ENCODE measurements at regions not wholly inside any gene's neighbourhood (a gene's known extent, or its start where the extent isn't known, plus 50 kb on each side); places are given as distances from the start of the nearest gene placed in this dataset.

DNA sequence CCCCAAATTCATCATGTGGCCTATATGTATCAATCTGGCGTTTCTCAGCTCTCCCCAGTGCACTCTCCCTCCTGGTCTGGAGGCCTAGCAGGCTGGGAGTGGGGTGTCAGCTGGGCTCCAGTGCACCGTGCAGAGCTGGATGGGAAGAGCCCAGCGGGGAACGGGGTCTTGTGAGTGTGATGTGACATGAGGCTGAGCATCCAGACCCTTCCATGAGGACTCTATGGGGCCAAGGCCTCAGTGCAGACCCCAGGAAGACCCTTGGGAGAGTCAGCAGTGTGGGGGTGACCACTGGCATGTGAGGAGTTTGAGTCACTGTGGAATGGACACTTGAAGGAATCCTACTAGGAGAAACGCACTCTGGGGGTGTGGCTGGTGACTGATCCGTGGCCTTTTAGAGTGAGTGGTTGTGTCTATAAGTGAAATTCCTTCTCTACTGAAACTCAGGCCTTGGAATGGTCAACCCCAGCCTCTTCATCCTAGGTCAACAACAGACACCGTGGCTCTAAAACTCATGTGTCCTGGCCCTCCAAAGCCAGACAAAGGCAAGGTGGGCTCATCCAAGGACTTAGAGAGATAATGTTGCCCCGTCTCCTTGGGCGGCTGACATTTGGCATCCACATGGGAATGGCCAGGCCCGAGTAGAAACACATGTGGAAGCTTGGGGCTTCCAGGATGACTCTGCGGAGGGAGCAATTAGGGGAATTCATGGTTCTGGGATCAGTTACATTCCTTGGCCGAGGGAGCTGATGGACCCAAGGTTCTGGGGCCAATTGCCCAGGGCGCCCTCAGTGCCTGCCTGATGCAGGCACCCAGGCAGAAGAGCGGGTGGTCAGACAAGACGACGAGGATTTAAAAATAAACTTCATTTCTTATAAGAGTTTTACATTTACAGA lies 156.0 kb upstream of the TWIST2 start:
- no peaks in the 10 kb centered on the region for H3K9me3 ChIP-seq
- H3K27me3 ChIP-seq, result no peaks in the 10 kb centered on the region
- no peak overlapping the region for H3K4me3 ChIP-seq
- DNase-seq, result no peak
- H3K36me3 ChIP-seq, result no peaks in the 10 kb centered on the region

- no peaks in the 10 kb centered on the region for H3K9me3 ChIP-seq
- no peak for DNase-seq
- no peaks in the 10 kb centered on the region for H3K27me3 ChIP-seq
- no peak overlapping the region for H3K4me3 ChIP-seq
- no peaks in the 10 kb centered on the region for H3K36me3 ChIP-seq
Observed at GRCh38 chr2:238692562-238692961, 155.3 kb upstream of the TWIST2 start.

- Histone ChIP-seq H3K27me3 (no peaks in the 10 kb centered on the region), H3K9me3 (no peaks in the 10 kb centered on the region), H3K4me3 (no peak overlapping the region), H3K36me3 (no peaks in the 10 kb centered on the region)
- no peak for DNase-seq
Observed at GRCh38 chr2:238693337-238694093, 154.4 kb upstream of the TWIST2 start.

- H3K4me3 ChIP-seq, result no peak overlapping the region
- H3K36me3 ChIP-seq, result no peaks in the 10 kb centered on the region
- H3K9me3 ChIP-seq, result no peaks in the 10 kb centered on the region
- H3K27me3 ChIP-seq, result no peaks in the 10 kb centered on the region
- DNase-seq, result no peak
Observed at GRCh38 chr2:238694136-238694755, 153.6 kb upstream of the TWIST2 start.

DNA sequence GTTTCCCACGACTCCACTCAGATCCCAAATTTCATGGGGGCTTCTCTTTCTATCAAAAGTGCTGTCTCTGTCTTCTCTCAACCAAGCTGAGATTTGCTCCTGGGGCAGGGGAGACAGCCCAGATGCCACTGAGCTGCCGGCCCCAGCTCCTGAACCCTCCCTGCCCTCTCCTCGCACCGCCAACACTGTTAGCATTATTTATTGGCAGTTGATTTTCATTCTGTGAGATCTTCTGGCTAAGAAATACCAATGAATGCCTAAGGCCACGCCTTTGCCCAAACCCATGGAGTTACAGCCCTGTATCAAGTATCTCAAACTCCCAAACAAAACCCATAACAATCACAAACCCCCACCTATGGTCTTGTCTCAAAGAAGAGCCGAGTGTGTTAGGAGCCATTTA lies 153.0 kb upstream of the TWIST2 start:
- no peak for DNase-seq
- Histone ChIP-seq H3K9me3 (no peaks in the 10 kb centered on the region), H3K36me3 (no peaks in the 10 kb centered on the region), H3K27me3 (no peaks in the 10 kb centered on the region), H3K4me3 (no peak overlapping the region)

- Histone ChIP-seq H3K36me3 (no peaks in the 10 kb centered on the region), H3K4me3 (no peak overlapping the region)
Observed at GRCh38 chr2:238695538-238695937, 152.3 kb upstream of the TWIST2 start.

DNA sequence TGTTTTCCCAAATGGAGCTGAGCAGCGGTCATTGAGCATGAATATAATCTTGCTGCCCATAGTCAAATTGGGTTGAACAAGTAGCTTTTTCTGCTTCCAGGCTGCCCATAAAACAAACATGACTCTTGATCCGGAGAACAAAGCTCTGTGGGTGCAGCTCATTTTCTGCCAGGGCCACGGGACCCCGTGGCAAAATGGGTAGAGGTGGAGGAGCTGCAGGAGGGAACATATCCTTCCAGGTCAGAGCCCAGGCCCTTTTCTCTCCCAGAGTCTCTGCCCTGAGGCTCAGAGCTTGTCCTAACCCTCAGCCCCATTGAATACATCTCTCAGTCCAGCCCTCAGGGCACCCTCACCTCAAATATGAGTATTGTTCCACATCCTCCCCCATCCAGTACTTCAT lies 151.6 kb upstream of the TWIST2 start:
- no peaks in the 10 kb centered on the region for H3K36me3 ChIP-seq
- no peak overlapping the region for H3K4me3 ChIP-seq
- H3K27me3 ChIP-seq, result no peaks in the 10 kb centered on the region
- no peak for DNase-seq
- H3K9me3 ChIP-seq, result no peaks in the 10 kb centered on the region

More at GRCh38 chr2:238695538-238695937, 152.3 kb upstream of the TWIST2 start:
- Histone ChIP-seq H3K27me3 (no peaks in the 10 kb centered on the region), H3K9me3 (no peaks in the 10 kb centered on the region)
- no peak for DNase-seq

DNA sequence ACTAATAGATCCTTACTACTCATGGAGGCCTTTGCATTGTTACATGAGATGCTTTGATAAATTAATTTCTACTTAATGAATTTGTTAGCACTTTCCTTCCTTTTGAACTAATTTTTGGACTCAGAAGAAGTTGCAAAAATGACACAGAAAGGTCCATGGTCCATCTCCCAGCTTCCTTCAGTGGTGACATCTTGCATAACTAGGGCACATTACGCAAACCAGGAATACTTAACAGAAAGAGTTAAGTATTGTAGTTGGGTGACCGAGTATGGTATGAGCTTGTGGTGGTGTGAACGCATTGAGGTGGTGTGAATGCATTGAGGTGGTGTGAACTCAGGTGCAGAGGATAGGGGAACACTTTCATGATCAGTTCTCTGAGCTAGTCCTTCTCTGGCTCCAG lies 151.1 kb upstream of the TWIST2 start:
- DNase-seq, result no peak
- Histone ChIP-seq H3K36me3 (no peaks in the 10 kb centered on the region), H3K4me3 (no peak overlapping the region), H3K9me3 (no peaks in the 10 kb centered on the region), H3K27me3 (no peaks in the 10 kb centered on the region)

DNA sequence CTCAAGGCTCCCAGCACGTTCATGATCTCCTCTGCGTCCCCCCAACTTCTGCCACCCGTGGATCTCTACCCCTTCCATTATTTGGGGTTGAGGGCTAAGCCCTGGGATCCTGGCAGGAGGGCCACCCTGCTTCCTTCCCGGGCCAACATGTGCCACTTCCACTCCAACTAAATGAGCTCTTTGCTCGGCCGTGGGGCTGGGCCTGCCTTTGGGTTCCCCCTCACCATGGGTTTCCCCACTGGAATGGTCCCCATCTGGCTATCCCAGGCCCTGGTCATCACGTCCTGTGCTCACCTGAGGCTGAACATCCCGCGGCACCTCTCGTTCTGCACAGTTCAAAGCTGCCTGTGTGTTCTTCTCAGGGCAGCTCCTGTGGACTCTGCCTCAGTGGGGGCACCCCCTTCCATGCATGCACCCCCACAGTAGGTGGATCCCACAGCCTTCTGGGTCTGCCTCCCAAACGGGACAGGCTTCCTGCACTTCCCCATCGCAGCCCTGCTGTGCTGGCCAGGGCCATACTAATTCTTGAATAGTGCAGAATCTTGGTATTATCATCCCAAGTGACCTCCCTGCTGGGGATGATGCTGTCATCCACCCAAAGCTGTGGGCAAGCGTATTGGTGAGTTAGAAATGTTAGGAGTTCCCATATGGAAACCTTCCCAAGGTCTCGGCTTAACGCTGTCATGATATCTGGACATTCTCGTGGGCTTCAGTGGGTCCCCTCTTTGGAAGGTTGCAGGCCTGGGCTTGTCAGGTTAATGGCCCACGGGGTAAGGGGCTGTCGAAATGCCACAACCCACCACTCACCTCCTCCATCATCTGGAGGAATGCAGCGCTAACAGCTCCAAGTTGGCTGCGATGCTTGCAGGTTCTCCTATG lies 150.5 kb upstream of the TWIST2 start:
- H3K9me3 ChIP-seq, result no peaks in the 10 kb centered on the region
- DNase-seq, result no peak
- no peaks in the 10 kb centered on the region for H3K27me3 ChIP-seq
- no peaks in the 10 kb centered on the region for H3K36me3 ChIP-seq
- no peak overlapping the region for H3K4me3 ChIP-seq

GRCh38 chr2:238698072-238698352 lies 149.9 kb upstream of the TWIST2 start:
- Histone ChIP-seq H3K4me3 (no peak overlapping the region), H3K9me3 (no peaks in the 10 kb centered on the region)

DNA sequence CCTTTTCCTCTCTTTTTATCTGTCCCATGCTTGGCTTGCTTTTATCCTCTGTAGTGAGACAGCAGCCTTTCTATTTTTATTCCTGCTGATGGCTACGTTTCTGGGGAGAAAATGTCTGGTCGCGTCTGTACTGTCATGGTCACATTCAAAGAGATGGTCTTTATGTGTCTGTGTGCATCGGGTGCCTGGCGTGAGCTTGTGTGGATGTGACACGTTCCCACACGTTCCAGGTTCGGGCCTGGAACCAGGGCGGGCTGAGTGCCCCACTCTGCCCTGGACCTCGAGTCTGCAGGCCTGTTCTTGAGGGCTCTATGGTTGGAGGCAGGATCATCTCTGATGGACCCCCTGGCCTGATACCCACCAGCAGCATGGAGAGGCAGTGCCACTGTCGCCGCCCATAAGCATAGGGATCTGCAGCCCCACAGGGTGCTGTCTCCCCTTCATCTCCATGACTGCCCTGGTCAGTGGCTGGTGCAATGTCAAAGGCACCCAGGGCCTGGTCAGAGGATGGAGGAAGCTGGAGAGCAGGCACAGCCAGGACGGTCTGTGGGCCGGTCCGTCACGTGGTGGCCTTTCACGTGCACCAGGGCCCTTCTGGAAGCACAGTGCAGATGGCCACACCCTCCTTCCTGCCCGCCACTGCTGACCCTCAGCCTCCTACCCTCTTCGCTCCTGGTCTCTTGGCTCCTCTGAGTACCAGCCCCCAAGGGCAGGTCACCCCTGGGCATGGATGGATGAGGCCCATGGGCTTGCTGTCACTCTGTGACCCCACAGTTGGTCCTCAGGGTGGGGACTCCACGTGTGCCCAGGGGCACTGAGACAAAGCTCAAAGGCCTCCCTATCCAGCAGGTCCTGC lies 149.2 kb upstream of the TWIST2 start:
- Histone ChIP-seq H3K36me3 (no peaks in the 10 kb centered on the region), H3K27me3 (no peaks in the 10 kb centered on the region), H3K9me3 (no peaks in the 10 kb centered on the region), H3K4me3 (no peak overlapping the region)
- DNase-seq, result no peak

More at GRCh38 chr2:238698072-238698352, 149.9 kb upstream of the TWIST2 start:
- Histone ChIP-seq H3K27me3 (no peaks in the 10 kb centered on the region), H3K36me3 (no peaks in the 10 kb centered on the region)
- DNase-seq, result no peak

DNA sequence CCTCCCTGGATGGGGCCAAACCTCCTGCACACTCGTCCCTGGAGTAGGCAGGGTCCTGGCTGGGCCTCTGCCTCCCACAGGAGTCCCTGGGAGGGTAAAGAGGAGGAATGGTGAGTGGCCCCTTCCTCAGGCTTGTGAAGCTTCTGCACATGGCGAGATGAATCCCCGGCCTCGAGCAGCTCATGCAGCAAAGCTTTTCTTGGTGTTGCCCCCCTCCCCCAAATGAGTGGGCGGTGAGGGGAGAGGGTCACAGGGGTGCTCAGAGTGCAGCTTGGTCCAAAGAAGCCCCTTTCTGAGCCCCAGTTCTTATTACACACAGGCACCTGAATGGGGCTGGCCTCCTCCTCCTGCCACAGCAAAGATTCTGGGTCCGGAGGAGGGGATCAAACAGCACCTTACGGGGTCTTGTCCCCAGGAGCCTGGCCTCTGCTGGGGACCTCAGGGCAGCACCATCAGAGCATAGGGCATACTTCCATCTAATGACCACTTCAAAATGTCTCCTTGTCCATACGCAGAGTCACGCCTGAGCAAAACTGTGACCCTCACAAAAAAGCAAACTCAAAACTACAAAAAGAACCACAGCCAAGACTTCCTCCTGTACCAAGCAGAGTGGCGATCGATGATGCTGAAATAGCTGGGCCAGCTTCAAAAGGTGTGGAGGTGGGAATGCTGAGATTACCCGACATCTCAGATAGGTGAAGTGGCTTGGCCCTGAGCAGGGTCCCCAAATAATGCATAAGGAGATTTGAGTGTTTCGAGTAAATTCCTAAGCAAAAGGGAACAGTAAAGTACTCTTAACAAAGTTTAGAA lies 148.4 kb upstream of the TWIST2 start:
- no peak overlapping the region for H3K4me3 ChIP-seq
- DNase-seq, result no peak
- no peaks in the 10 kb centered on the region for H3K27me3 ChIP-seq
- H3K36me3 ChIP-seq, result no peaks in the 10 kb centered on the region
- H3K9me3 ChIP-seq, result no peaks in the 10 kb centered on the region

DNA sequence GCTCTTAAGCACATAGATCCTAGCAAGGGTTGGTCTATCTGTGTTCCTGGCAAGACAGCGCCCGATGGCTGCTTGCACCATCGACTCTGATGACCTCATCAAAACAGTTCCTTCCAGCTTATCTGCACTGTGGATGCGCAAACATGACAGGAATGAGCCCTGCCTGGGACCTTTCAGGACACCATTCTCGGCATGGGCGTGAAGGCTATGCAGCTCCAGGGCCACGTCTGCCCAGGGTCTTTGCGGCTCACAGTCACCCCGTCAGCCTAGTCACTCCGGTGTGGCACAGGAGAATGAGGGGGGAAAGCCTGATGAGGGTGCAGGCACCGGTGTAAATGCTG lies 147.8 kb upstream of the TWIST2 start:
- DNase-seq, result no peak
- Histone ChIP-seq H3K27me3 (no peaks in the 10 kb centered on the region), H3K4me3 (no peak overlapping the region), H3K36me3 (no peaks in the 10 kb centered on the region), H3K9me3 (no peaks in the 10 kb centered on the region)

DNA sequence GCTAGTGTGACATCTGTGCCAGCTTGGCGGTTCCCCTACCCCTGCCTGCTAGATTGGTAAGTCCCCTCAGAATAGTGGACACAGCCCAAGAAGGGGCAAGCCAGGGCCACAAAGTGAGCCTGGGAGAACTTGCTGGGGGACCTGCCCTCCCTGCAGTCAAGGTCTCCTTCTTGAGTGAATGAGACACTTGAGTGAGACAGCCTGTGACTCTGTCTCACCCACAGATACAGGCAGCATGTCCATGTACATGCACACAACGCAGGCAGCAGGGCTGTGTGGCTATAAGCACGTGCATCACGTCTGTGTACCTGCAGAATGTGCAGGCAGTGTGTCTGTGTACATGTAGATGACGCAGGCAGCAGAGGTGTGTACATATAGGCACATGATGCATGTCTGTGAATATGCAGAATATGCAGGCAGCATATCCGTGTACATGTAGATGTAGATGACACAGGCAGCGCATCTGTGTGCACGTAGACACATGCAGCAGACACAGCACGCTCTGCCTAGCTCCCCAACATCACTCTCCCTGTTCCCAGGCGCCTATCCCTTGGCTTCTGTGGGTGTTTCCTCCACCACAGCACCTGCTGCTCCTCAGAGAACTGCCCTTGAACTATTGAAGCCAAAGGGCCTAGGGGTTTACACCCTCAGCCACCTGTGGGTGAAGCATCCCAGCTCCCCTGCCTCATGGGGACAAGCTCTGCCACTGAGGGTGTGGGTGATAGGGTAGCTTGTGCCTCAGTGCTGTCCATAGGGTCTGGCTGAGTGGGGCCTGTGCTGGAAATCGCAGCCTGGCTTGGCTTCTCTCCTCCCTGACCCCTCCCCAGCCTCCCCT lies 147.2 kb upstream of the TWIST2 start:
- no peaks in the 10 kb centered on the region for H3K27me3 ChIP-seq
- no peak for DNase-seq
- H3K36me3 ChIP-seq, result no peaks in the 10 kb centered on the region
- H3K4me3 ChIP-seq, result no peak overlapping the region
- H3K9me3 ChIP-seq, result no peaks in the 10 kb centered on the region
